HCT116 (cell line): ENCODE measurements at regions not wholly inside any gene's neighbourhood (a gene's known extent, or its start where the extent isn't known, plus 50 kb on each side); places are given as distances from the start of the nearest gene placed in this dataset.

Source experiments
- ATAC-seq: fragments of 200-7000 bp; cut with Tn5 transposase; 2 replicates; pipeline ENCODE4 v1.9.1; 2020; ENCODE audit warnings: mild to moderate bottlenecking, moderate library complexity
- BruUV-seq: library from RNA; stranded (reverse); fragments of 400-500 nt; replicated peaks from 2 replicates; lab custom pipeline; 2021; lab: Mats Ljungman, UMichigan
- CTCF ChIA-PET: fragments of 300-600 bp; sonication (Branson Sonifier 250); formaldehyde crosslinking; loops from one replicate; lab custom pipeline; 2021; ENCODE audit warnings: antibody characterized with exemption; lab: Charles Lee
- POLR2A ChIA-PET: fragments of 300-600, 350-600 bp; sonication (Branson Sonifier 250); formaldehyde crosslinking; loops from one replicate; lab custom pipeline; 2021; ENCODE audit warnings: antibody characterized with exemption; lab: Charles Lee
- RAD21 ChIA-PET, 2 experiments: fragments of 300-600 bp; sonication (Branson Sonifier 250); formaldehyde crosslinking; loops; one replicate each; lab custom pipeline; 2023; ENCODE audit warnings: low total read pairs in 2 of 2; ENCODE audit not compliant: uncharacterized antibody in 2 of 2, unreplicated experiment in 2 of 2, low non-redundant PET in 1 of 2; lab: Charles Lee
- DNase-seq: peaks from one replicate; pipeline ENCODE4 v3.0.0-alpha.2; 2010; ENCODE audit warnings: low read depth, low spot score
- H2AFZ ChIP-seq: fragments of 200-600 bp; shearing (Covaris generic), sonication (generic); 2 replicates; pipeline ENCODE4 v1.6.1; 2017; ENCODE audit warnings: low read depth, mixed run types, mixed read lengths, antibody characterized with exemption, low read length; ENCODE audit not compliant: poor library complexity, severe bottlenecking
- H3K27ac ChIP-seq: 2 replicates; pipeline ENCODE4 v1.5.1; 2012; ENCODE audit warnings: low read depth, low read length
- H3K27me3 ChIP-seq: fragments of 200-600 bp; sonication (generic); 2 replicates; pipeline ENCODE4 v1.6.1; 2016; ENCODE audit warnings: mixed run types, low read length, mixed read lengths; ENCODE audit not compliant: insufficient read depth
- H3K36me3 ChIP-seq, 2 experiments: fragments of 200-500 bp in 1 of 2; fragments of 200-600 bp in 1 of 2; sonication (Bioruptor generic) in 1 of 2; sonication (generic) in 1 of 2; 2 replicates each; pipeline versions ENCODE4 v1.5.1 to v1.6.1; 2014 to 2016; ENCODE audit warnings: low read length in 2 of 2, inconsistent platforms in 1 of 2, mixed read lengths in 1 of 2, mixed run types in 1 of 2; ENCODE audit not compliant: insufficient read depth in 2 of 2, control insufficient read depth in 1 of 2
- H3K4me1 ChIP-seq, 2 experiments: fragments of 200-600 bp in 1 of 2; sonication (generic) in 1 of 2; 2 replicates each; pipeline versions ENCODE4 v1.5.1 to v1.6.1; 2012 to 2017; ENCODE audit warnings: low read length in 2 of 2, inconsistent platforms in 1 of 2, mild to moderate bottlenecking in 1 of 2, mixed read lengths in 1 of 2, mixed run types in 1 of 2, moderate library complexity in 1 of 2; ENCODE audit not compliant: insufficient read depth in 2 of 2, control insufficient read depth in 1 of 2
- H3K4me2 ChIP-seq: fragments of 200-600 bp; sonication (generic); 2 replicates; pipeline ENCODE4 v1.6.1; 2017; ENCODE audit warnings: mixed run types, low read length, mixed read lengths
- H3K4me3 ChIP-seq, 2 experiments: fragments of 200-600 bp in 1 of 2; sonication (generic) in 1 of 2; replicated peaks in 1 of 2; 2 replicates each; pipeline ENCODE4 v1.5.1; 2011 to 2016; ENCODE audit warnings: low read length in 2 of 2, control low read depth in 1 of 2, low read depth in 1 of 2, mild to moderate bottlenecking in 1 of 2, mixed read lengths in 1 of 2, mixed run types in 1 of 2
- H3K79me2 ChIP-seq: fragments of 200-600 bp; sonication (generic); 2 replicates; pipeline ENCODE4 v1.6.1; 2017; ENCODE audit warnings: mild to moderate bottlenecking, mixed run types, low read length, moderate library complexity, mixed read lengths; ENCODE audit not compliant: insufficient read depth
- H3K9ac ChIP-seq: fragments of 200-600 bp; sonication (generic); 2 replicates; pipeline ENCODE4 v1.6.1; 2016; ENCODE audit warnings: low read length, mixed read lengths
- H3K9me2 ChIP-seq: fragments of 200-600 bp; sonication (generic), shearing (Covaris generic); 2 replicates; pipeline ENCODE4 v1.6.1; 2017; ENCODE audit warnings: mixed run types, mild to moderate bottlenecking, moderate library complexity; ENCODE audit not compliant: insufficient read depth
- H3K9me3 ChIP-seq, 2 experiments: fragments of 200-500 bp in 1 of 2; fragments of 200-600 bp in 1 of 2; sonication (Bioruptor generic) in 1 of 2; sonication (generic) in 1 of 2; 2 replicates each; pipeline ENCODE4 v1.6.1; 2014 to 2017; ENCODE audit warnings: low read length in 2 of 2, mixed read lengths in 2 of 2, inconsistent platforms in 1 of 2, low read depth in 1 of 2, mild to moderate bottlenecking in 1 of 2, mixed run types in 1 of 2, moderate library complexity in 1 of 2; ENCODE audit not compliant: control insufficient read depth in 1 of 2, insufficient read depth in 1 of 2
- H4K20me1 ChIP-seq: fragments of 200-600 bp; sonication (generic), shearing (Covaris generic); 2 replicates; pipeline ENCODE4 v1.6.1; 2017; ENCODE audit warnings: mixed run types, mild to moderate bottlenecking, moderate library complexity; ENCODE audit not compliant: insufficient read depth
- ATF3 ChIP-seq: IDR thresholded peaks from 2 replicates; pipeline ENCODE4 v1.6.1; 2012
- CEBPB ChIP-seq: IDR thresholded peaks from 2 replicates; pipeline ENCODE4 v1.6.1; 2012; ENCODE audit warnings: low read depth
- EGR1 ChIP-seq: IDR thresholded peaks from 2 replicates; pipeline ENCODE4 v1.6.1; 2012; ENCODE audit warnings: low read depth
- ELF1 ChIP-seq: IDR thresholded peaks from 2 replicates; pipeline ENCODE4 v1.6.1; 2012; ENCODE audit warnings: low read depth, borderline replicate concordance
- EZH2 ChIP-seq: fragments of 200-600 bp; sonication (generic); IDR thresholded peaks from 2 replicates; pipeline ENCODE4 v1.6.1; 2017; ENCODE audit warnings: antibody characterized with exemption, mixed run types
- FOSL1 ChIP-seq: IDR thresholded peaks from 2 replicates; pipeline ENCODE4 v1.6.1; 2012; ENCODE audit warnings: low read depth
- JUND ChIP-seq: IDR thresholded peaks from 2 replicates; pipeline ENCODE4 v1.6.1; 2012
- MAX ChIP-seq: IDR thresholded peaks from 2 replicates; pipeline ENCODE4 v1.6.1; 2012
- POLR2A ChIP-seq: IDR thresholded peaks from 2 replicates; pipeline ENCODE4 v1.7.0; 2011; ENCODE audit warnings: borderline replicate concordance; ENCODE audit not compliant: insufficient read depth, insufficient read length; ENCODE audit errors: extremely low read depth
- REST ChIP-seq: IDR thresholded peaks from 2 replicates; pipeline ENCODE4 v1.6.1; 2012; ENCODE audit warnings: low read depth
- SIN3A ChIP-seq: IDR thresholded peaks from 2 replicates; pipeline ENCODE4 v1.6.1; 2012; ENCODE audit warnings: low read depth
- SRF ChIP-seq: IDR thresholded peaks from 2 replicates; pipeline ENCODE4 v1.6.1; 2012; ENCODE audit warnings: low read depth
- TCF7L2 ChIP-seq: IDR thresholded peaks from 2 replicates; pipeline ENCODE4 v1.7.0; 2011; ENCODE audit warnings: borderline replicate concordance, inconsistent platforms; ENCODE audit not compliant: insufficient read depth, insufficient read length; ENCODE audit errors: extremely low read depth
- YY1 ChIP-seq: IDR thresholded peaks from 2 replicates; pipeline ENCODE4 v1.6.1; 2011; ENCODE audit warnings: low read length, low read depth, moderate library complexity, mild to moderate bottlenecking; ENCODE audit not compliant: insufficient replicate concordance; ENCODE audit errors: extremely low read depth
- ZFX ChIP-seq: fragments of 450-650 bp; IDR thresholded peaks from 2 replicates; pipeline ENCODE4 v1.6.1; 2017
- ZNF274 ChIP-seq: fragments of 200-500 bp; sonication (Bioruptor generic); IDR thresholded peaks from 2 replicates; pipeline ENCODE4 v1.6.1; 2014; ENCODE audit warnings: mild to moderate bottlenecking, low read depth, low read length, inconsistent platforms
- intact Hi-C: fragments of 100-400 bp; cut with micrococcal nuclease; formaldehyde crosslinking; loops from 2 replicates; pipeline ENCODE4 v1.10.0; 2022

GRCh38 chr1:238475712-238476111 is 585.0 kb upstream of the ZP4 start:
- TF ChIP-seq EGR1 (no peak), ZFX (no peak), TCF7L2 (no peak), JUND (no peak), EZH2 (no peak), POLR2A (no peak), SRF (no peak), REST (no peak), ZNF274 (no peak), CEBPB (no peak), MAX (no peak), SIN3A (no peak), YY1 (no peak), ELF1 (no peak), FOSL1 (no peak), ATF3 (no peak)

More at GRCh38 chr1:238475712-238476111, 585.0 kb upstream of the ZP4 start:
- ChIA-PET CTCF (no interaction called here), RAD21 (no interaction called here), POLR2A (no interaction called here)
- H4K20me1 ChIP-seq, result no peaks in the 10 kb centered on the region
- H3K4me3 ChIP-seq, result no peak overlapping the region
- no peaks in the 10 kb centered on the region for H3K4me1 ChIP-seq
- no peak overlapping the region for H2AFZ ChIP-seq
- peaks cover 3 to 15% of the 10 kb centered on the region in 2 experiments; a peak in 3 of 4 replicates for H3K9me3 ChIP-seq
- H3K79me2 ChIP-seq, result no peaks in the 10 kb centered on the region
- H3K9me2 ChIP-seq, result no peaks in the 10 kb centered on the region
- no peaks in the 10 kb centered on the region for H3K36me3 ChIP-seq
- intact Hi-C loops, result no loop called here
- BruUV-seq, result no TSS peak
- H3K9ac ChIP-seq, result no peak overlapping the region
- H3K27me3 ChIP-seq, result no peaks in the 10 kb centered on the region
- H3K4me2 ChIP-seq, result no peak overlapping the region
- no peak overlapping the region for H3K27ac ChIP-seq
- DNase-seq (no peak), ATAC-seq (no peak)
